IPS DF 4.7 (cell line): ENCODE measurements at regions not wholly inside any gene's neighbourhood (a gene's known extent, or its start where the extent isn't known, plus 50 kb on each side); places are given as distances from the start of the nearest gene placed in this dataset.
A peak's percentile ranks its signal among the peaks of the same experiment; 100 is the strongest.
"Not testable (repeated sequence)": the region's sequence is repeated elsewhere in the genome, so short reads cannot be mapped to it uniquely, and the experiment has no call there.

Experiments used
- DNase-seq: peaks from one replicate; pipeline ENCODE4 v3.0.0-alpha.2; 2013; ENCODE audit warnings: low spot score; ENCODE audit errors: extremely low read depth

DNA sequence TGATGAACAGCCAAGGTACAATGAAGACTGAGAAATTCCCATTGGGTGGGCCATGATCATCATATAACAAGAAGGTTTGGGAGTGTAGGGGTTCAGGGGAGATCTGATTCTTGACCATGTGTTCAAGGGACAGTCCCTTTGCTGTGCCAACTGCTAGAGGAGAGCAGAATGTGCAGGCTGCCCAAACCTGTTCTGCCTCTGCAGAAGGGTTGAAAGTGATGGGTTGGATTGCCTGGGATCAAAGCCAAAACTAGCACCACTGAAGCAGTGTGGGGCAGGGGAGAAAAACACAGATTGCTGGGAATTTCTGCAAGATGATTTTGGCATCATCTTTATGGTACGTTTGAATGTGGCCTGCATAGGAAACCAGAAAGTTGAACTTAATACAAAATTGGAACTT lies 303.9 kb downstream of the OTUD1 start:
- DNase-seq, result no peak

- DNase-seq, result no peak
Observed at GRCh38 chr10:23754179-23754578, 315.3 kb downstream of the OTUD1 start.

- DNase-seq, result no peak
Observed at GRCh38 chr10:23754941-23755340, 316.1 kb downstream of the OTUD1 start.

- DNase-seq, result no peak
Observed at GRCh38 chr10:23755556-23755955, 316.7 kb downstream of the OTUD1 start.

GRCh38 chr10:23768281-23768680 lies 329.4 kb downstream of the OTUD1 start:
- no peak for DNase-seq

DNA sequence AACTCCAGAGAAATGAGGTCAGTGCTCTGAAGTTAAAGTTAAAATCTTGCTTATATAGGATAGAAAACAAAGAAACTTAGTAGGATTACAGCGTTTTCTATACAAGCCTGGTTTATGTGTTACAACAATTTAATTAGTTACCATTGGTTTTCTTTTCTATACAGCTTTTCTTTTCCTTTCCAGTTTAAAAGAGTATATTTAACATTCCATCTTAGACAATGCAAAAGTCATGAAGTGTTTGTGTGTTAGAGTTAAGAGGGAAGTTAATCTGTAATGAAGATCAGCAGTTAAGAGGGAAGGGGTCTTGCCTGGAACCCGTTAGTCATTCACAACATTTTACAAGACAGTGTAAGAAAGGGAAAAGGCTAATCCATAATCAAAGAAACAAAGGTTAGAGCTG lies 338.3 kb downstream of the OTUD1 start:
- no peak for DNase-seq

DNA sequence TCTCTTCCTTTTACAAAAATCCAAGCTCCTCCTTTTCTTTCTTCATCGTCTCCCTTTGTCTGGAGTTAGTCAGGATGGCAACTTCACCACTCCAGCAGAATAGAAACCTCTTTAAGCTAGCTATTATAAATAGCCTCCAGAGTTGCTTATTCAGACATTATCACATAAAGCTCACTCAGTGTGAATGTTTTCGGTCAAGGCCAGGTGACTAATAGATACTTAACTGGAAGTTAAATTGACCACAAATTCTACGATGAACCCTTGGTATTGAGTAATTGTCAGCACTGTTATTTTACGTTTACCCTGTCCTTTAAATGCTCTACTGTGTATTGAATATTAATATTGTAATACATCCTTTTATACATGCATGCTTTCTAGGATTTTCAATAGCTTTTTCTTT lies 340.4 kb downstream of the OTUD1 start:
- no peak for DNase-seq

GRCh38 chr10:23780331-23780730 lies 341.5 kb downstream of the OTUD1 start:
- DNase-seq, result no peak

DNA sequence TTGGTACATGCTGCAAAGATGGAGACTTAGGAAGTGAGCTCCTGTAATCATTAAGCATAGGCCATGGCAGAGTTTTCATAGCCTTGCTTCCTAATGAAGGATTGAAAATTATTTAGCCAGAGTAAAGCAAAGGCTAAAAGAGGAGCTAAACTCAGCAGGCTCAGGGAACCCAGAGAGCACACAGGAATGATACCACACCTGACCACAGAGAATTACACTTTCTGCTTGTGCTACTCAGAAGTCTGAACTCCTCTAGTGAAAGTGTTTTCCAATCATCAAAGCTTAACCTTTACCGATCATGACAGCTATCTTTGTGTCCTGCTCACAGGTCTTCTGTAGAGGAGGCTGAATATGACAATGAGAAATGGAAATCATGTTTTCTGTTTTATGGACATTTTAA lies 347.7 kb downstream of the OTUD1 start:
- DNase-seq, result no peak

- no peak for DNase-seq
Observed at GRCh38 chr10:23793577-23793976, 354.7 kb downstream of the OTUD1 start.

DNA sequence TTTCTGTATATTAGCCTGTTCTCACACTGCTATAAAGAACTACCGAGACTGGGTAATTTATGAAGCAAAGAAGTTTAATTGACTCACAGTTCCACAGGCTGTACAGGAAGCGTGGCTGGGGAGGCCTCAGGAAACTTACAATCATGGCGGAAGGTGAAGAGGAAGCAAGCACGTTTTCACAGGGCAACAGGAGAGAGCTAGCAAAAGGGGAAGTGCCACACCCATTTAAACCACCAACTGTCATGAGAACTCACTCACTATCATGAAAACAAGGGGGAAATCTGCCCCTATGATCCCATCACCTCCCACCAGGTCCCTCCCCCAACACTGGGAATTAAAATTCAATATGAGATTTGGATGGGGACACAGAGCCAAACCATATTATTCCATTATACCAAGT lies 358.6 kb downstream of the OTUD1 start:
- DNase-seq, result not testable (repeated sequence)

DNA sequence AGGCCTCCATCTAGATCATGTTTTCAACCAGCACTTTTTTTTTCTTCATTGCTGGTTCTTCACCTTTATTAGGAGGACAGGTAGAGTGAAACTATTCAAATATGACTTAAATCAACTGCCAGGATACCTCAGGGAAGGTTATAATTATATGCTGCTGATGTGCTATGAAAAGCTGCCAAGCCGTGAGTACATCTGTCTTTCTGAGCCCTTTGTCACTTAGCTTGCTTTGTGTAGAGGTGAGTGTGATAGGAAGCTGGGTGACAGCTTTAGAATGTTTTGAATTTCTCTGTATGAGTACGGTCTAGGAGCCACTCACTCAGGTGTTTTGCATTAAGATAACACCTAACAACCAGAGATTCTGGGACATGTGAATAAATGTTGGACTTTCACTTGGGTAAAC lies 365.2 kb downstream of the OTUD1 start:
- DNase-seq, result no peak

DNA sequence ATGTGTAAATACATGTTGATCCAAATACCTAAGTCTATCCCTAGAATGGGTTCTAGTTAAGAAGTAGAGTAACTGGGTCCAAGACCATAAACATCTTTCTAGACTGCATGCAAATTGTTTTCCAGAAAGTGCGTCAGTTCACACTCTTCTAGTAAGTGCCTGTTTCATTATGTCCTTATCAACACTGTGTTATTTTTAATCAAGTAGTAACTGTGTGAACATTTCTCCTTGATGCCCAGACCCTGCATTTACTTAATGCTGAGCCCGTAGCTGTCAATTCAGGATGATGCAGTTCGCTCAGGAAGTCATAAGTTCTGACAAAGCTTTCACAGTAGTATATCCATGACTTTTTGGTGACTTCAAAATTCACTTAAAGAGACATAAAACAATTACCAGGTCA lies 374.8 kb downstream of the OTUD1 start:
- no peak for DNase-seq

DNA sequence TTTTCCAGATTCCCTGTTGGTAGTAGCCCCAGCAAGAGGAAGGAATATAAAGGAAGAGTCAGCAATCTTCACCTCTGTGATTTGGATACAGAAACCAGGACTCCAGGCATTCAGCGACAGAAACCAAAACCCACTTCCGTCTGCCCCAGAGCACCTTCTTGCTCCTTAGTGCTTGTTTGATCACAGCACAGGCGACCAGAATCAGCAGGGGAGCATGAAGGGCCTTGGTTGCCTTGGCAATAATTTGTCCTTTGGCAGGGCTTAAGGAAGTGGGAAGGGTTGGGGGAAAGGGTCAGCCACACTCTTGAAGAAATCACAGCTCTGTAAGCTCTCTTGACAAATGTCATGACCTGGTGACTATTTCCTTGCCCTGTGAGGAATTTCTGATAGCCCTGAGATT lies 379.6 kb downstream of the OTUD1 start:
- DNase-seq, result no peak

GRCh38 chr10:23820792-23821191 lies 381.9 kb downstream of the OTUD1 start:
- DNase-seq, result no peak

- no peak for DNase-seq
Observed at GRCh38 chr10:23824822-23825221, 384.1 kb upstream of the KIAA1217 start.

DNA sequence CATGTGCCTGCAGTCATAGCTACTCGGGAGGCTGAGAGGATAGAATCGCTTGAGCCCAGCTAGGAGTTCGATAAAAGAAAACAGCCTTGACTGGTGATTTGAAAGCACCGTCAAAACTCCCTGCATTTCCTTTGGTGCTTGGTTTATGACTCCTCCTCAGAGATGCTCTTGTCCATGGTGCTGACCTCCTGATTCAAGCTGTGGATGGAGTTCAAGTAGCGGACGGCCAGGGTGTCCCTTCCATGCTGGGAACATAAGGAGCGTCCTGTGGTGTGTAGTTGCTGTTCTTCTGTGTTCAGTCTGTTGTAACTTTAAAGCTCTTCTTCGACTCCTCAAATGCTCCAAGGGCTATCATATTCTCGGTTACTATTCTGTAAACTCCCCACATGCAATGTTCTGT lies 382.5 kb upstream of the KIAA1217 start:
- peak; percentile 28 for DNase-seq

DNA sequence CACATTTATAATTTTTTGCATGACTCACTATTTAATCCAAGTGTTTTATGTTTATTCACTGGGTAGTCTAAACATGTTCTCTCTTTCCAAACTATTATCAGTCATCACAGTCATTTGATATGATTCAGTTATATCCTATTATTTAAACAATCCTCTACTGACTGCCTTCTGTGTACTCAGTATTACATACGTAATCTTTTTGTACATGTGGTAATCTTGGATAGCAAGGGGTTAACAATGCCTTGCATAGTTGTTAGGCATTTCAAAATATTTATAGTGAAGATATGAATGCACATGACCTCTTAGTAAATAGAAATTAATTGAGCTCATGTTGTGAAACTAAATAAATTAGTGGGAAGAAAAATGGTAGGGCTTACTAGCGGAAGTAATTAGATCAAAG lies 379.4 kb upstream of the KIAA1217 start:
- no peak for DNase-seq

DNA sequence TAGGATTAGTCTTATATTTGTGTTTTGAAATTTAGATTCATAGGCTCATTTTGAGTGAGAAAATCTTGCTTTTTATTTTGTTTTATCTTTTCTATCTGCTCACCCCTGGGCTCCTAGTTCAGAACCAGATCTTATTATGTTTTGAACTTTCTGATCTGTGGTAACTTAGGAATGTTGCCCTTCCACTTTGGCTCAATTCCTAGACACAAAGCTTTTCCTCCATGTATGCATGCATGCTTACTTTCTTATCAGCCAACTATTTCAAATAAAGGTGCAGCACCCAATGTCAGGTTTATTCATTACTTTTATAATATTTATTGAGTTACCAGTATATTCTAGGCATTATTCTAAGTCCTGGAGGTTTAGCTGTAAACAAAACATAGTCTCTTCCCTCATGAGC lies 374.8 kb upstream of the KIAA1217 start:
- DNase-seq, result no peak

DNA sequence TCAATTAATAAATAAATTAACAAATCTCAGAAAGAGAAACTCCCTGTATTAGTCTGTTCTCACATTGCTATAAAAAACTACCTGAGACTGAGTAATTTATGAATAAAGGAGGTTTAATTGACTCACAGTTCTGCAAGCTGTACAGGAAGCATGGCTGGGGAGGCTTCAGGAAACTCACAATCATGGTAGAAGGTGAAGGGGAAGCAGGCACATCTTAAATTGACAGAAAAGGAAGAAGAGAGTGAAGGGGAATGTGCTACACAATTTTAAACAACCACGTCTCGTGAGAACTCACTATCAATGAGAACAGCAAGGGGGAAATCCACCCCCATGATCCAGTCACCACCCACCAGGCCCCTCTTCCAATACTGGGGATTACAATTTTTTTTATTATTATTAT lies 358.3 kb upstream of the KIAA1217 start:
- DNase-seq, result no peak

DNA sequence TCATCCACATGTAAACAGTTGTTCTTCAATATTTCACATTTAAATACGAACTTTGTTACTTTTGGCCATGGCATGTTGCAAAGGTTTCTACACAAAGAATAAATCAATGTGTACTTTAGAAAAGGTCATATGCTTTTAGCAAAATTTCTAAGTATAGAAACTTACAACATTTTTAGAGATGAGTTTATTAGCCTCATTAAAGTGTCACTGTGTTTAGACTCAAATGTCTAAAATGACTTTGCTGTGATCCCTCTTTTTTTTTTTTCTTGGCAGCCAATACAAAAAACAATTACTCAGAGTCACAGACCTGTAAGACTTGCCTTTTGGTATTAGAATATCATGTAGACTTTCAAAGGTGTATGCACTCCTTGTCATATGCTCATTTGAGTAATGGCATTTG lies 349.3 kb upstream of the KIAA1217 start:
- no peak for DNase-seq

GRCh38 chr10:23864631-23865147 lies 344.2 kb upstream of the KIAA1217 start:
- DNase-seq, result no peak

DNA sequence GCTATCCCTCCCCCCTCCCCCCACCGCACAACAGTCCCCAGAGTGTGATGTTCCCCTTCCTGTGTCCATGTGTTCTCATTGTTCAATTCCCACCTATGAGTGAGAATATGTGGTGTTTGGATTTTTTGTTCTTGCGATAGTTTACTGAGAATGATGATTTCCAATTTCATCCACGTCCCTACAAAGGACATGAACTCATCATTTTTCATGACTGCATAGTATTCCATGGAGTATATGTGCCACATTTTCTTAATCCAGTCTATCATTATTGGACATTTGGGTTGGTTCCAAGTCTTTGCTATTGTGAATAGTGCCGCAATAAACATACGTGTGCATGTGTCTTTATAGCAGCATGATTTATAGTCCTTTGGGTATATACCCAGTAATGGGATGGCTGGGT lies 342.0 kb upstream of the KIAA1217 start:
- DNase-seq, result not testable (repeated sequence)

DNA sequence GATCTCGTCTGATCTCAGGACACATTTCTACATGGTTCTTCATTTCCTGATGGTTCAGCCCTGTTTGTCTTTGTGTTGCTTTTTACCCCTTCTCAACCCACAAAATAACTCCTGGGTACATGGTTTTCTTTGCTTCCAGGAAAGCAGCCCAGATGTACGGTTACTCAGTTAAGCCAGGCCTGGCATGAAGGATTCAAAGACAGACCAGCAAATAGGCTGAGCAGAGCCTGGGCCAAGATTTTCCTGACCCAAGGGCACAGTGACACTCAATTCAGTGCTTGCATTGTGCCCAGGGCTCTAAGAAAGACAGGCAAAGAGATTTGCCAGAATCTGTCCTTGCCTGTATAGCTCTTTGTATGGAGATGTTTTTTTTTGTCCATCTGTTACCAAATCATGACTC lies 340.8 kb upstream of the KIAA1217 start:
- DNase-seq, result no peak
